Activated CD4-positive, alpha-beta T cell treated with anti-CD3 and anti-CD28 coated beads for 24 hours (primary cell): ENCODE measurements at regions not wholly inside any gene's neighbourhood (a gene's known extent, or its start where the extent isn't known, plus 50 kb on each side); places are given as distances from the start of the nearest gene placed in this dataset.
A peak's percentile ranks its signal among the peaks of the same experiment; 100 is the strongest.
"Not testable (repeated sequence)": the region's sequence is repeated elsewhere in the genome, so short reads cannot be mapped to it uniquely, and the experiment has no call there.

Experiments
- DNase-seq, 2 donors: peaks; one replicate each; pipeline ENCODE4 v3.0.0-alpha.2; 2020; ENCODE audit warnings: low read depth in 2 of 2

DNA sequence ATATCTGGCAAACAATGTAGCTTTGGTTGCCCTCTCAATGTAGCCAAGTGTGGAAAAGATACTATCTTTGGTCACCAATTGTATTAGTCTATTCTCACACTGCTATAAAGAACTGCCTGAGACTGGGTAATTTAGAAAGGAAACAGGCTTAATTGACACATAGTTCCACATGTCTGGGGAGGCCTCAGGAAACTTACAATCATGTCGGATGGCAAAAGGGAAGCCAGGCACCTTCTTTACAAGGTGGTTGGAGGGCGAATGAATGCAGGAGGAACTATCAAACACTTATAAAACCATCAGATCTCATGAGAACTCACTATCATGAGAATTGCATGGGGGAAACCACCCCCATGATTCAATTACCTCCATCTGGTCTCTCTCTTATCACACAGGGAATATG is 133.1 kb upstream of the TBCA start:
- DNase-seq: no peak

- no peak for DNase-seq
These were observed 132.6 kb upstream of the TBCA start for GRCh38 chr5:77908787-77909186.

DNA sequence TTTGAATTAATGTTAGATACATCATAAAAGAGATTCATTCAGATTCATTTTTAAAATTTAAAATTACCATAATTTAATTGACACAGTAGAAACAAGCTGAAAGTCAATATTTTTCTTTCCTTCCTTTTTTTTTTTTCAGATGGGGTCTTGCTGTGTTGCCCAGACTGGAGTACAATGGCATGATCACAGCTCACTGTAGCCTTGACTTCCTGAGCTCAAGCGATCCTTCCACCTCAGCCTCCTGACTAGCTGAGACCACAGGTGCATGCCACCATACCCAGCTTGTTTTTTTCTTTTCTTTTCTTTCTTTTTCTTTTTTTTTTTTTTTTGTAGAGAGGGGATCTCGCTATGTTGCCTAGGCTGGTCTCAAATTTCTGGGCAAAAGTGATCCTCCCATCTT is 131.6 kb upstream of the TBCA start:
- DNase-seq: no peak

DNA sequence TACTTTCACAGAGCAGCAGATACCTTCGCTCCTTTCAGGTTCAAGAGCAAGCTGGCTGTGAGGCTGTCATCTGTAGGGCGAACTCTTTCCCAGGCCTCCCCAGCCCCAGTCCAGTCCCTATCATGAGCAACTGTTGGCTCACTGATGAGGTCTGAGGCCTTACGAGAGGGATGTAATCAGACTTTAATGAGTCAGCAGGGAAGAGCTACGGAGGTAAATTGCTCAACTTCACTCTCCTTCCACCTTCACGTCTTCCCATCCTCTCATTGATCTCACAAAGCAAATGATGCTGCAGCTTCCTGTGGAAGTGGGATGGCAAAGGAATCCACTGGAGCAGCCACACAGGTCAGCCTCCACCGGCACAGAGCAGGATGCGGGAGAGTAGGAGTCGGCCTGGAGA is 130.7 kb upstream of the TBCA start:
- DNase-seq: no peak

DNA sequence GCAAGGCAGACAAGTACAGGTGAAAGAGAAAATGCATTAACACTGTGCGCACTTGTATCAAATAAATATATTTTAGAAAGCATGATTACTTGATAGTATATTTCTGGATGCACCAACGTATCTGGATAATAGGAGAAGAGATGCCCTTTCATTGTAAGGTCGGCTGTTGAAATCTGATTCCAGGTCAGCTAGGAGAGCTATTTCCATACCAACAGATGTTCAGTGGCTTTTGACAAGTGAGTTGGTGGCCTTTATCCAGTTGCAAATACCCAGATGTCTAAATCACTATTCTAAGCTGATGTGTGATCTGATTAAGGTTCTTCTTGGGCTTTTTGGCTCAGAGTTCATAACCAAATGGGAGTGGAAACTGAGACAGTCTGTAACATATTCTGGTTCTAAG is 128.2 kb upstream of the TBCA start:
- no peak for DNase-seq

- no peak for DNase-seq
These were observed 124.6 kb upstream of the TBCA start for GRCh38 chr5:77900691-77901090.

GRCh38 chr5:77898385-77898784 is 122.2 kb upstream of the TBCA start:
- DNase-seq: no peak

GRCh38 chr5:77896338-77896737 is 120.2 kb upstream of the TBCA start:
- no peak for DNase-seq

DNA sequence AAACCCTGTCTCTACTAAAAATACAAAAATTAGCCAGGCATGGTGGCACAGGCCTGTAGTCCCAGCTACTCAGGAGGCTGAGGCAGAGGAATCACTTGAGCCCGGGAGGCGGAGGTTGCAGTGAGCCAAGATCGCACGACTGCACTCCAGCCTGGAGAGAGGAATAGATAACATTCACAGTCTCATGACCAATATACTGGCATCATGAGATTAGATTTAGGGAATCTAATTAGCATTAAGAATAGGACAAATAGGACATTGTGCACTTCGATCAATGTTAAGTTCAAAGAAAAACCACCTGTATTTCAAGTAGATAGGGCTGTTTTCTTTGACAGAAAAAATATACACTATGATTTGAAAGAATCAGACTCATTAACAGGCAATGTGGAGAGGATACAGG is 118.0 kb upstream of the TBCA start:
- not testable (repeated sequence) for DNase-seq

- DNase-seq: no peak
These were observed 117.2 kb upstream of the TBCA start for GRCh38 chr5:77893225-77893860.

DNA sequence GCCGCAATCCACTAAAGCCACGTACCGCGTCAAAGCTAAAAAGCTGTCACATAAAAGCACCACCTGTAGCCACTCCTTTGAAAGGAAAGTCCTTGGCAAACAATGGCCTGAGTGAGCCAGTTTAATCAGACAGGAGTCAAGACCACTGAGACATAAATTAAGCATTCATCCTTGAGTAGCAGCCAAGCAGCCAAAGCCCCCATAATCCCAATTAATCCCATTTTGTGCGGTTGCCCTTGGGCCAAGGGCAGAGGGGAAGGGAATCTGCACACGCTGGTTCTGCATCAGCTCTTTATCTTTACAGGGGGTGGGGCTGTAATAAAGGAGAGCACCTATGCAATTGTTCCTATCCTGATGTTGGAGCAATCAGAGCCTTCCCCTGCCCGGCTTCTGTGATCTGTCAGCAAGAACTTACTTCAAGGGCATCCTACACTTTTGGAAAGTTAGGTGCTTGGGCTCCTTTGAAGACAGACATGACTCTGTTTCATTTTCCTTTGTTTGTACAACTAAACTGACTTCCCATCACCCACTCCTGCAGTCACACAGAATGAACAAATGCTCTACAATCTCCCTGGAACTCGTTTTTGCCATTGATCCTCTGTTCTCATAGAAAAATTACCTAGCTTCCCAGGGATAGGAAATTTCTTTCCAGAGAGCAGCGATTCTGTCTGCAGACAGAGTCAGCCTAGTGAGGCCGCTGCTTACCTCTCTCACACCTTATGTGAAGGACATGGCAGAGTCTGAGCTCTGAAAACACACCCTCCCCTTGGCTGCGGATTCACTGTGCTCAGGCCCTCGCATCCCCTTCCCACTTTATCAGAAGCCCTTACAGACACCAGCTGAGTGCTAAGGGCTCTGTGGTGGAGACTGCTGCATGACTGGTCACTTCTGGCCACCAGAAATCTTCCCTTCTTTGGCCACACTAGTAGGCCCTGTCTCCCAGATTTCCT is 116.2 kb upstream of the TBCA start:
- no peak for DNase-seq

- DNase-seq: no peak
These were observed 109.4 kb upstream of the TBCA start for GRCh38 chr5:77885519-77885918.

- DNase-seq: peak in 1 of 2 donors; percentile 9
These were observed 106.6 kb upstream of the TBCA start for GRCh38 chr5:77882670-77883257.

DNA sequence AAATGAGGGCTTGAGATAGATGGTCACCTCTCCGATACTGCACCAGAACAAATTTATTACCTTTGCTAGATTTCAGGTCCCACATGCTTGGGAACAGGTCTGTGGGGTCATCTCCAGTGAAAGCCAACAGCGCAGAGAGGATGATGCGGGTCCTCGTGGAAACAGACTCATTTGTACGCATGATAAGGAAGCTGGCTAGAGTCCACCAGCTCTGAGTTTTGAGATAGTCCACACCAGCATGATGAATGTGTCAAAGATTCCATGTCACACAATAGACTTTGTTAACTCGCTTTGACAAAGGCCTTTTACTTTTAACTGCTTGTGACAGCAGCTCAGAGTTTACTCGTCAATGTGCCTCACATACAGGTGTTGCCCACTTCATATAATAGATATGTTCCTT is 105.4 kb upstream of the TBCA start:
- DNase-seq: no peak

DNA sequence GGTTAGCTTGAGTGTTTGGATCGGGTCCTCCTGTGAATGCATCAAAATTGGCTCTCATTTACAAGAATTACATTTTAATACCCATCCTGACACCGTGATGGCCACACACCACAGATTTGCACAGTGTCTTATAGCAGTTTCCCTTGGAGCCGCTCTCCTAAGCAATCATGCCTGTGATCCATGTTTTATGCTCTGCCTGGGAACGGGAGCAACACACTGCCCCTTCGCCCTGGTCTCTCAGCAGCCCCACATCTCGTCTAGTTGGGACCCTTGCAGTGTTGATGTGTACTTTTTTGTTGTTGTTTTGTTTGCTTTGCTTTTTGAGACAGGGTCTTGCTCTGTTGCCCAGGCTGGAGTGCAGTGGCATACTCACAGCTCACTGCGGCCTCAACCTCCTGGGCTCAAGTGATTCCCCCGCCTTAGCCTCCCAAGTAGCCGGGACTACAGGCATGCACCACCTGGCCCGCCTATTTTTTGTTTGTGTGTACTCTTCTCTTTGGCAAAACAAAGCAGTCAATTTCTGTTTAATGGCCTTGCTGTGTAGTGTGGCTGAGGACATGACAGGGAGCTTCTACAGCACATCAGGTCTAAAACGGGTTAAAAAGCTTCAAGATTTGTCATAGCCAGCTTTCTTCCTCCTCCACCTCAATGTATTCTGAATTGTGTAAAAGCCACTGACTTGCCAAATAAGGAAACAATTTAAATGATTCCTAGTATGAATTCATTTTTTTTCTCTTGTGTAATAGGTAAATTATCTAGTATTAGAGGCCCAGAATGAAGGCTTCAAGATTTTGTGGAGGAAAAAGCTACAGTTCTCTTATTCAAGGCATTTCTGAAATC is 101.6 kb upstream of the TBCA start:
- DNase-seq: no peak

DNA sequence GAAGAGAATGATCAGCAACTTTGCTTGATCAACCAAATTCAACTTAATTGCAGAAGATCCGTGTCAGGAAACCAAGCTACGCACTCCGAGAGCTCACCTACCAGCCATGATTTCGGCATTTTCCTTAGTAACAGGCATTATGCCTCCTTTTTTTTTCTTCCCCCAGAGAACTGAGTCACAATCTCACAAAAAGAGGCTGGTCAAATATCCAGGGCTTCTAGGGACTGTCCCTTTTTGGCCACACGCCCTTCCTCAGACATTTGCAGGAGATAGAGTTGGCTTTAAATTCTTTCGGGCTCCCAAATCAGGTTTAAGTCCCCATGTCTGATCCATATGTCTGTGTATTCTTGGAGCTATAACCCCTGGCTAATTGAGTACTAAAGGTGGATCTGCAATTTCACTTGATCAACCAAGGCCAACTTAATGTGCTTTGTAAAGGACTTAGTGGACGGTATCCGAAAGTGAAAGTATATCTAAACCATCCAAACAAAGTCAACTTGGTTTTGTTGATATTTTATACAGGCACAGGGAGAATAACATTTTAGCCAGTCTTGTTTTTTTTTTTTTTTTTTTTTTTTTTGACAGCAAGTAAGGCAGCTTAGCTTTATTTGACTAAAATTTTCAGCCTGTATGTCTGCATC is 100.8 kb upstream of the TBCA start:
- no peak for DNase-seq

- DNase-seq: no peak
These were observed 100.2 kb upstream of the TBCA start for GRCh38 chr5:77876316-77876715.

GRCh38 chr5:77874691-77875090 is 98.6 kb upstream of the TBCA start:
- DNase-seq: no peak

GRCh38 chr5:77873239-77873638 is 97.1 kb upstream of the TBCA start:
- no peak for DNase-seq

DNA sequence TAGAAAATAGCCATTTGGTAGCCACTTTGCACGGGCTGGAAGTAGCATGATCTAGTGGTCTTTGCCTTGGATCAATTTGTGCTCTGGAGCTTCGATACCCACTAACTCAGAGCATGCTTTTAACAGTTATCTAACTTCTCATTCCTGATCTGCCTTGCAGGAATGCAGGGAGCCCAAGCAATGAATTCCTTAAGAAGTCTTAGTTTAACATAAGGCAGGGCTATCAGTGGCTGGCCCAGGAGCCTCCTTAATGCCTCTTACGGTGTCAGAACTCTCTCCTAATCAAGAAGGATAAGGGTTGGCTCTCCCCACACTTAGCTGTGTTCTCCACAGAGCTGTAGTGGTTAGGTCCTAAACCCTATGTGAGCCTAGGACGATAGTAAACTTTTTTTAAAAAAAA is 95.8 kb upstream of the TBCA start:
- DNase-seq: no peak

DNA sequence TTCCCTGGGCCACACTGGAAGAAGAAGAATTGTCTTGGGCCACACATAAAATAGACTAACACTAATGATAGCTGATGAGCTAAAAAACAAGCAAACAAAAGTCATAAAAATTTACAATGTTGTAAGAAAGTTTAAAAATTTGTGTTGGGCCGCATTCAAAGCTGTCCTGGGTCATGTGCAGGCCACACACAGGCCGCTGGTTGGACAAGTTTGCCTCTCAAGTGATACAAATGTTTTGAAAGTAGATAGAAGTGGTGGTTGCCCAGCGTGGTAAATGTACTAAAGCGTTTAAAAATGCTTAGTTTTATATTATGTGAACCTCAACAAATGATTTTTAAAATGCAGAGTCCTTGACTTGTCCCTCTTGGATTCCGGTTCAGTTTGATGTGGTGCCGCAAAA is 94.9 kb upstream of the TBCA start:
- DNase-seq: no peak
